ENCODE measurements at regions not wholly inside any gene's neighbourhood (a gene's known extent, or its start where the extent isn't known, plus 50 kb on each side); places are given as distances from the start of the nearest gene placed in this dataset.

DNA sequence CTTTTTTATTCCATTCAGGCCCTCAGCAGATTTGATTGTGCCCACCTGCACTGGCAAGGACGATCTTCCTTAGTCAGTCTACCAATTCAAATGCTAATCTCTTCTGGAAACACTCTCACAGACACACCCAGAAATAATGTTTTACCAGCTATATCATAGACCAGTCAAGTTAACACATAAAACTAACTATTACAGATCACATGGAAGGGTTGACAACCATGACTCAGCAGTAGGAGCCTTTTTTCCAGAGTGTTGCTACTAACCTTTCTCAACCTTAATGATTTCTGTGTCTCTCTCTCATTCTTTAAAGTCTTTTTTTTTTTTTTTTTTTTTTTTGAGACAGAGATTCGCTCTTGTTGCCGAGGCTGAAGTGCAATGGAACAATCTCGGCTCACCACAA is 68.7 kb upstream of the KCNK12 start:
- DNase-seq, result no peak
- intact Hi-C loops (cut with DNase I), result no loop called here
- Histone ChIP-seq H3K4me3 (no peak overlapping the region), H3K27me3 (no peaks in the 10 kb centered on the region), H3K36me3 (no peaks in the 10 kb centered on the region), H3K4me1 (no peaks in the 10 kb centered on the region), H3K27ac (no peak overlapping the region), H3K9me3 (no peaks in the 10 kb centered on the region)
- TF ChIP-seq, protein P1, sequence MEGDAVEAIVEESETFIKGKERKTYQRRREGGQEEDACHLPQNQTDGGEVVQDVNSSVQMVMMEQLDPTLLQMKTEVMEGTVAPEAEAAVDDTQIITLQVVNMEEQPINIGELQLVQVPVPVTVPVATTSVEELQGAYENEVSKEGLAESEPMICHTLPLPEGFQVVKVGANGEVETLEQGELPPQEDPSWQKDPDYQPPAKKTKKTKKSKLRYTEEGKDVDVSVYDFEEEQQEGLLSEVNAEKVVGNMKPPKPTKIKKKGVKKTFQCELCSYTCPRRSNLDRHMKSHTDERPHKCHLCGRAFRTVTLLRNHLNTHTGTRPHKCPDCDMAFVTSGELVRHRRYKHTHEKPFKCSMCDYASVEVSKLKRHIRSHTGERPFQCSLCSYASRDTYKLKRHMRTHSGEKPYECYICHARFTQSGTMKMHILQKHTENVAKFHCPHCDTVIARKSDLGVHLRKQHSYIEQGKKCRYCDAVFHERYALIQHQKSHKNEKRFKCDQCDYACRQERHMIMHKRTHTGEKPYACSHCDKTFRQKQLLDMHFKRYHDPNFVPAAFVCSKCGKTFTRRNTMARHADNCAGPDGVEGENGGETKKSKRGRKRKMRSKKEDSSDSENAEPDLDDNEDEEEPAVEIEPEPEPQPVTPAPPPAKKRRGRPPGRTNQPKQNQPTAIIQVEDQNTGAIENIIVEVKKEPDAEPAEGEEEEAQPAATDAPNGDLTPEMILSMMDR (IDR thresholded peaks at IDR 0.05), result no peak
- no peak for TF ChIP-seq POLR2A (IDR thresholded peaks at IDR 0.05)
- WGBS, 2 donors, result 71 to 81% methylated on average over 4 of the region's 4 CpGs

DNA sequence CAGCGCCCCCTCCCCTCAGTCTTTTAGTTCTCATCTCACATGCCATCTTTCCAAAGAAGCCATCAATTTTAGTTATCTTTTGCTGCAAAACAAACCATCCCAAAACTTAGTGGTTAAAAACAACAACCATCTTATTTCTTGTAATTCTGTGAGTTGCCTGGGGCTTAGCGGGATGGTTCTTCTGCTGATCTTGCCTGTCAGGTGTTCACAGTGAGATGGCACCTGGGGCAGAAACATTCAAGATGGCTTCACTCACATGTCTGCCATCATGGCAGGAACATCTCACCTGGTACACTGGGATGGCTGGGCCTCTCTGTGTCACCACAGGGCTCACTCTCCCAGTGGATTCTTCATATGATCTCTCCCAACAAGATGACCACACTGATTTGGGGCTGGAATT is 67.6 kb upstream of the KCNK12 start:
- intact Hi-C loops (cut with DNase I), result no loop called here
- no peak overlapping the region for H3K27ac ChIP-seq
- no peaks in the 10 kb centered on the region for H3K36me3 ChIP-seq
- no peaks in the 10 kb centered on the region for H3K4me1 ChIP-seq
- TF ChIP-seq POLR2A (IDR thresholded peaks at IDR 0.05), result no peak
- TF ChIP-seq, protein P1 (IDR thresholded peaks at IDR 0.05), result no peak
- H3K27me3 ChIP-seq, result no peaks in the 10 kb centered on the region
- WGBS, 2 donors, result 85 to 88% methylated on average over 2 of the region's 2 CpGs
- no peak for DNase-seq
- H3K9me3 ChIP-seq, result no peaks in the 10 kb centered on the region
- no peak overlapping the region for H3K4me3 ChIP-seq

DNA sequence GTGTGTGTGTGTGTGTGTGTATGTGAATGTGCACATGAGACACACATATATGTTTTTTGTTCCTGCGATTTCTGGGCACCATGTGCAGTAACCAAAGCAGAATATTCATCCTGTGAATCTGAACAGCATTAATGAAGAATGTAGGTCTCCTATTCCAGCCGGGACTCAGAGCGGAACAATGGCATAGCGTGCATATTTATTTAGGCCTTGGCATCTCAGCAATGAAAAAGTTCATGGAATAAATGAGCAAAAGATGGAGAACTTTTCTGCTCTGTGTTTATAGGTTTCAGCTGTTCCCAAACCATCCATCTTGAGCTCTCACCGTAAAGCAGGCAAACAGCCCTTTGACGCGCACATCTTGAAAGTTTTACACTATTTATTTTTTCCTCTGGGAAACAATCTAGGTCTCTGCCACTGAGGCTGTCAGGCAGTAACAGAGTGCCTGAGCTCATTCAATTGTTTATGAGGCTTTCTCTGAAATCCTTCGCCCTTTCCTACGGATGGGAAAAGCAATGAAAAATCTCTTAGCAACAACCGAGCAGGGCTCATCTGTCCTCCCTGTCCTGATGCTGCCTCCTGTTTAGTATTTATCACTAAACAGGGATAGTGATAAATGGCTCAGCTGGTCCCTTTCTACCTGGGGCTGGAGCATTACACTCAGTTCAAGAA is 65.9 kb upstream of the KCNK12 start:
- H3K4me1 ChIP-seq, result peaks cover 0 to 5% (median 0%) of the 10 kb centered on the region in 3 donors
- intact Hi-C loops (cut with DNase I), result no loop called here
- no peak overlapping the region for H3K27ac ChIP-seq
- DNase-seq, result no peak
- H3K27me3 ChIP-seq, result no peaks in the 10 kb centered on the region
- 55 to 58% methylated on average over 10 of the region's 10 CpGs for WGBS, 2 donors
- no peaks in the 10 kb centered on the region for H3K9me3 ChIP-seq
- H3K4me3 ChIP-seq, result no peak overlapping the region
- TF ChIP-seq, protein P1 (IDR thresholded peaks at IDR 0.05), result no peak
- no peak for TF ChIP-seq POLR2A (IDR thresholded peaks at IDR 0.05)
- H3K36me3 ChIP-seq, result no peaks in the 10 kb centered on the region

DNA sequence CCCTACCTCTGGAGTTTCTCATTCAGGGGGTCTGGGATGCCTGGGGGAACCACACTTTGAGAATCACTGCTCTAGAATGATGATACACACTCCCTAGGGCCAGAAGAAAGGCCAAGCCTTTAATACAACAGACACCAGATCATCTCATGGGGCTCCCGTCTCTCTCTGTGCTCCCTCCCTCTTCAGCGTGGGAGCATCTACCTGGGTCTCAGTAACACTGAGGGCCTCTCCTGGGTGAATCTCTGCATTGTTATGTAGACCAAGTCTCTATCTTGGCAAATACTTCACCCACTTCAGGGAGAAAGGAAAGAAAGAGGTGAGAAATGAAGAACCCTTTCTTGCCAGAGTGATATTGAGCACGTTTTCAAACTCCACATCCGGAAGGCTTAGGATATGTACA is 65.4 kb upstream of the KCNK12 start:
- no peak overlapping the region for H3K4me3 ChIP-seq
- no peaks in the 10 kb centered on the region for H3K27me3 ChIP-seq
- WGBS, 2 donors, result 65 to 81% methylated on average over 3 to 4 of the region's 4 CpGs
- H3K4me1 ChIP-seq, result peaks cover 0 to 7% (median 0%) of the 10 kb centered on the region in 3 donors
- H3K9me3 ChIP-seq, result no peaks in the 10 kb centered on the region
- intact Hi-C loops (cut with DNase I), result no loop called here
- no peaks in the 10 kb centered on the region for H3K36me3 ChIP-seq
- H3K27ac ChIP-seq, result no peak overlapping the region
- TF ChIP-seq, protein P1 (IDR thresholded peaks at IDR 0.05), result no peak
- no peak for TF ChIP-seq POLR2A (IDR thresholded peaks at IDR 0.05)
- no peak for DNase-seq

DNA sequence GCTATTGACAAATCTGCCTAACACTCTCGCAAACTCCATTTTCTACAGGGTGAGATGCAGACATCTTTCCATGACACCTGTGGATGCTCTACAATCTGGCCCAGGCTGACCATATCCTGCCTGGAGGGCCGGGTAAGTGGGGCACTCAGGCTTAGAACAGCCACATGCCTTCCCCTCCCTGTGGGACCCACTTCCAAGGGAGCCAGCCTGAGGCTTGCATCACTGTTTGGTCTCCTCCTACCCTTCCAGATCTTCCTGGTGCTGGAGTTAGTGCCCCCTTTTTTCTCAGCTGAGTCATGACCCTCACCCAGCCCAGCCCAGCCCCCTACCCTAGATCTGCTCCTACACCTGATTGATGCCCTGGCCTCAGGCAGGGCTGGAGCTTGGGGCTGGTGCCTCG is 62.0 kb upstream of the KCNK12 start:
- TF ChIP-seq, protein P1 (IDR thresholded peaks at IDR 0.05), result no peak
- no peak for TF ChIP-seq POLR2A (IDR thresholded peaks at IDR 0.05)
- 57 to 72% methylated on average over 2 to 3 of the region's 3 CpGs for WGBS, 2 donors
- intact Hi-C loops (cut with DNase I), result no loop called here
- DNase-seq, result no peak
- H3K27ac ChIP-seq, result no peak overlapping the region
- H3K27me3 ChIP-seq, result no peaks in the 10 kb centered on the region
- H3K4me1 ChIP-seq, result peaks cover 0 to 7% (median 0%) of the 10 kb centered on the region in 3 donors
- no peak overlapping the region for H3K4me3 ChIP-seq
- H3K36me3 ChIP-seq, result no peaks in the 10 kb centered on the region
- H3K9me3 ChIP-seq, result no peaks in the 10 kb centered on the region
